ENCODE measurements at regions not wholly inside any gene's neighbourhood (a gene's known extent, or its start where the extent isn't known, plus 50 kb on each side); places are given as distances from the start of the nearest gene placed in this dataset.

DNA sequence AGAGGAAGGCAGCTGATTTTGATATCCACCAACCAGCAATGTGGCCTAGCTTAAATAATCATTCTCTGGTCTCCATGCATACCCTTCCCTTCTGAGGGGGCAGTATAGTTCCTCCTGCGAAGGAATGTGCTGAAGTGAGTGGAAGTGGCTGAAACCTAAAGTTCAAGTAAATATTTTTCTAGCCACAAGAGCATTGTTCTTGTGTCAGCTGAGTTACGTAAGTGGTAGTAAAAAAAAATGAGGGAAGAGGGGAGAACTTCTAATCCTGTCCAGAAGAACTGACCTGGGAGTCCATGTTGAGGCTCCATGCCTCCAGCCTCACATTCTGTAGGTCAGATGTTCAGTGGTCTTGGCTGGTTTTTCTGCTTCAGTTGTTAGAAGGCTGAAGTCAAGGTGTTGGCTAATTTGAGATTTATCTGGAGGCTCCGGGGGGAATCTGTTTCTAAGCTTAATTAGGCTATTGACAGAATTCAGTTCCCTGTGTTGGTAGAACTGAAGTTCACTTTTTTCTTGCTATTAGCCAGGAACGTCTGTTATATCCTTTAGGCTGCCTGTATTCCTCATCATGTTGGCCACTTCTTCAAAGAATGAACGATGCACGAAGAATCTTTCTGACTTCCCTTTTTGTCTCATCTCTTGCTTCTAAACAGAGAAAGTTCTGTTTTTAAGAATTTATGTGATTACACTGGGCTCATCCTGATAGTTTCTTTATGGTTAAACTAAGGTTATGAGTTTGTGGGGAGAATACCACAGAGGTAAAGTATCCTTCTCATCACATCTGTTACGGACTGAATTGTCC is 207.1 kb upstream of the PRSS16 start (continued):
- TF ChIP-seq ZMYM3 (CRISPR knock-in tag; IDR thresholded peaks at IDR 0.05) (peak; percentile 11; the same call in 1 of the 2 replicates), NFE2 (CRISPR knock-in tag; IDR thresholded peaks at IDR 0.05) (no peak), PAF1 (CRISPR knock-in tag; IDR thresholded peaks at IDR 0.05) (no peak), ZNF672 (CRISPR knock-in tag; IDR thresholded peaks at IDR 0.05) (no peak), MAFK (conservative IDR thresholded peaks at IDR 0.05 in 1 of 2, IDR thresholded peaks at IDR 0.05 in 1 of 2; ENCODE audit: low read length in 2 of 2) (no peak), SNAPC4 (CRISPR knock-in tag; IDR thresholded peaks at IDR 0.05) (no peak), FOXJ3 (CRISPR knock-in tag; IDR thresholded peaks at IDR 0.05; ENCODE audit: borderline replicate concordance) (peak; percentile 50; the same call in 1 of the 2 replicates), MTERF4 (CRISPR knock-in tag; IDR thresholded peaks at IDR 0.05) (no peak), SMARCC2 (IDR thresholded peaks at IDR 0.05) (no peak), ZNF253 (CRISPR knock-in tag; IDR thresholded peaks at IDR 0.05; ENCODE audit: borderline replicate concordance) (no peak), ZNF333 (CRISPR knock-in tag; IDR thresholded peaks at IDR 0.05; ENCODE audit: borderline replicate concordance) (no peak), ZNF589 (CRISPR knock-in tag; conservative IDR thresholded peaks at IDR 0.05) (no peak), JUNB (CRISPR knock-in tag; IDR thresholded peaks at IDR 0.05; ENCODE audit: borderline replicate concordance) (no peak), ELF3 (CRISPR knock-in tag; IDR thresholded peaks at IDR 0.05) (peak; percentile 70; the same call in 1 of the 2 replicates), ZSCAN9 (CRISPR knock-in tag; IDR thresholded peaks at IDR 0.05; ENCODE audit: borderline replicate concordance) (no peak), ZFP36L1 (CRISPR knock-in tag; IDR thresholded peaks at IDR 0.05) (no peak), MAF1 (CRISPR knock-in tag; IDR thresholded peaks at IDR 0.05; ENCODE audit: borderline replicate concordance) (no peak), PHF5A (CRISPR knock-in tag; IDR thresholded peaks at IDR 0.05; ENCODE audit: low read depth, unreplicated experiment) (no peak), MXI1 (IDR thresholded peaks at IDR 0.05; ENCODE audit: borderline replicate concordance, low read depth, low read length) (no peak)
- TF ChIP-seq, protein P1, sequence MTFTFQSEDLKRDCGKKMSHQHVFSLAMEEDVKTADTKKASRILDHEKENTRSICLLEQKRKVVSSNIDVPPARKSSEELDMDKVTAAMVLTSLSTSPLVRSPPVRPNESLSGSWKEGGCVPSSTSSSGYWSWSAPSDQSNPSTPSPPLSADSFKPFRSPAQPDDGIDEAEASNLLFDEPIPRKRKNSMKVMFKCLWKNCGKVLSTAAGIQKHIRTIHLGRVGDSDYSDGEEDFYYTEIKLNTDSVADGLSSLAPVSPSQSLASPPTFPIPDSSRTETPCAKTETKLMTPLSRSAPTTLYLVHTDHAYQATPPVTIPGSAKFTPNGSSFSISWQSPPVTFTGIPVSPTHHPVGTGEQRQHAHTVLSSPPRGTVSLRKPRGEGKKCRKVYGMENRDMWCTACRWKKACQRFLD (CRISPR knock-in tag; IDR thresholded peaks at IDR 0.05; ENCODE audit: borderline replicate concordance) = no peak
- TF ChIP-seq, protein P2, sequence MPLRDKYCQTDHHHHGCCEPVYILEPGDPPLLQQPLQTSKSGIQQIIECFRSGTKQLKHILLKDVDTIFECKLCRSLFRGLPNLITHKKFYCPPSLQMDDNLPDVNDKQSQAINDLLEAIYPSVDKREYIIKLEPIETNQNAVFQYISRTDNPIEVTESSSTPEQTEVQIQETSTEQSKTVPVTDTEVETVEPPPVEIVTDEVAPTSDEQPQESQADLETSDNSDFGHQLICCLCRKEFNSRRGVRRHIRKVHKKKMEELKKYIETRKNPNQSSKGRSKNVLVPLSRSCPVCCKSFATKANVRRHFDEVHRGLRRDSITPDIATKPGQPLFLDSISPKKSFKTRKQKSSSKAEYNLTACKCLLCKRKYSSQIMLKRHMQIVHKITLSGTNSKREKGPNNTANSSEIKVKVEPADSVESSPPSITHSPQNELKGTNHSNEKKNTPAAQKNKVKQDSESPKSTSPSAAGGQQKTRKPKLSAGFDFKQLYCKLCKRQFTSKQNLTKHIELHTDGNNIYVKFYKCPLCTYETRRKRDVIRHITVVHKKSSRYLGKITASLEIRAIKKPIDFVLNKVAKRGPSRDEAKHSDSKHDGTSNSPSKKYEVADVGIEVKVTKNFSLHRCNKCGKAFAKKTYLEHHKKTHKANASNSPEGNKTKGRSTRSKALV (CRISPR knock-in tag; IDR thresholded peaks at IDR 0.05) = no peak

Measured in HepG2 (cell line).